H9 (cell line): ENCODE measurements at regions not wholly inside any gene's neighbourhood (a gene's known extent, or its start where the extent isn't known, plus 50 kb on each side); places are given as distances from the start of the nearest gene placed in this dataset.

Experiments
- DNase-seq: peaks from one replicate; pipeline ENCODE4 v3.0.0-alpha.2; 2017
- H2AFZ ChIP-seq: one replicate; pipeline ENCODE4 v1.6.1; 2013; ENCODE audit warnings: mild to moderate bottlenecking, low read length, control low read depth, moderate library complexity
- H2AK5ac ChIP-seq: 2 replicates; pipeline ENCODE4 v1.6.1; 2013; ENCODE audit warnings: low read length, control low read depth, mixed read lengths; ENCODE audit not compliant: insufficient read length
- H2BK120ac ChIP-seq: one replicate; pipeline ENCODE4 v1.6.1; 2013; ENCODE audit warnings: low read depth, mild to moderate bottlenecking, low read length, control low read depth, inconsistent platforms; ENCODE audit not compliant: poor library complexity, severe bottlenecking
- H2BK12ac ChIP-seq: 2 replicates; pipeline ENCODE4 v1.6.1; 2013; ENCODE audit warnings: low read length, control low read depth, mixed read lengths, low read depth; ENCODE audit not compliant: insufficient read length
- H2BK15ac ChIP-seq: 2 replicates; pipeline ENCODE4 v1.6.1; 2013; ENCODE audit warnings: low read depth, low read length, control low read depth
- H2BK20ac ChIP-seq: one replicate; pipeline ENCODE4 v1.6.1; 2013; ENCODE audit warnings: low read depth, mild to moderate bottlenecking, low read length, control low read depth, inconsistent platforms; ENCODE audit not compliant: poor library complexity, severe bottlenecking
- H2BK5ac ChIP-seq: 2 replicates; pipeline ENCODE4 v1.6.1; 2013; ENCODE audit warnings: low read length, control low read depth, mixed read lengths; ENCODE audit not compliant: insufficient read length
- H3K14ac ChIP-seq: 2 replicates; pipeline ENCODE4 v1.6.1; 2013; ENCODE audit warnings: low read length, control low read depth; ENCODE audit not compliant: insufficient read depth
- H3K18ac ChIP-seq: 2 replicates; pipeline ENCODE4 v1.6.1; 2013; ENCODE audit warnings: low read depth, mild to moderate bottlenecking, mixed read lengths, low read length, control low read depth; ENCODE audit not compliant: insufficient read length
- H3K23ac ChIP-seq: 2 replicates; pipeline ENCODE4 v1.6.1; 2013; ENCODE audit warnings: low read length, control low read depth, mixed read lengths, low read depth; ENCODE audit not compliant: insufficient read length
- H3K23me2 ChIP-seq: 2 replicates; pipeline ENCODE4 v1.6.1; 2013; ENCODE audit warnings: low read depth, mild to moderate bottlenecking, mixed read lengths, low read length, control low read depth; ENCODE audit not compliant: insufficient read length, poor library complexity, severe bottlenecking
- H3K27ac ChIP-seq: 2 replicates; pipeline ENCODE4 v1.5.1; 2013; ENCODE audit warnings: low read length, control low read depth, mixed read lengths, low read depth; ENCODE audit not compliant: insufficient read length
- H3K27me3 ChIP-seq: 2 replicates; pipeline ENCODE4 v1.6.1; 2013; ENCODE audit warnings: low read length, control low read depth, inconsistent platforms; ENCODE audit not compliant: insufficient read depth
- H3K4ac ChIP-seq: 2 replicates; pipeline ENCODE4 v1.6.1; 2013; ENCODE audit warnings: low read depth, mild to moderate bottlenecking, control low read depth, inconsistent platforms, low read length, moderate library complexity
- H3K4me1 ChIP-seq: 2 replicates; pipeline ENCODE4 v1.6.1; 2013; ENCODE audit warnings: low read length, control low read depth, inconsistent platforms; ENCODE audit not compliant: insufficient read depth
- H3K4me2 ChIP-seq: 2 replicates; pipeline ENCODE4 v1.6.1; 2013; ENCODE audit warnings: low read length, control low read depth, mixed read lengths; ENCODE audit not compliant: insufficient read length, insufficient read depth
- H3K56ac ChIP-seq: 2 replicates; pipeline ENCODE4 v1.6.1; 2013; ENCODE audit warnings: low read depth, mild to moderate bottlenecking, mixed read lengths, low read length, control low read depth; ENCODE audit not compliant: insufficient read length
- H3K79me1 ChIP-seq: 2 replicates; pipeline ENCODE4 v1.6.1; 2013; ENCODE audit warnings: low read depth, mild to moderate bottlenecking, moderate library complexity, low read length, control low read depth, inconsistent platforms; ENCODE audit not compliant: insufficient read depth, poor library complexity, severe bottlenecking
- H3K79me2 ChIP-seq: 2 replicates; pipeline ENCODE4 v1.6.1; 2013; ENCODE audit warnings: low read length, control low read depth, inconsistent platforms; ENCODE audit not compliant: insufficient read depth
- H3K9ac ChIP-seq: 2 replicates; pipeline ENCODE4 v1.6.1; 2013; ENCODE audit warnings: low read length, control low read depth, mixed read lengths; ENCODE audit not compliant: insufficient read length; ENCODE audit errors: extremely low read depth
- H3K9me3 ChIP-seq: one replicate; pipeline ENCODE4 v1.6.1; 2013; ENCODE audit warnings: low read depth, low read length, inconsistent platforms; ENCODE audit not compliant: control insufficient read depth
- H3T11ph ChIP-seq: one replicate; pipeline ENCODE4 v1.6.1; 2013; ENCODE audit warnings: mild to moderate bottlenecking, low read length, control low read depth, inconsistent platforms
- H4K20me1 ChIP-seq: one replicate; pipeline ENCODE4 v1.6.1; 2013; ENCODE audit not compliant: control insufficient read depth, insufficient read length, insufficient read depth
- H4K5ac ChIP-seq: 2 replicates; pipeline ENCODE4 v1.6.1; 2013; ENCODE audit warnings: low read depth, mild to moderate bottlenecking, mixed read lengths, low read length, control low read depth; ENCODE audit not compliant: insufficient read length
- H4K8ac ChIP-seq: replicated peaks from 2 replicates; pipeline ENCODE4 v1.6.1; 2013; ENCODE audit warnings: low read length, control low read depth, mixed read lengths, low read depth; ENCODE audit not compliant: insufficient read length
- H4K91ac ChIP-seq: 2 replicates; pipeline ENCODE4 v1.6.1; 2013; ENCODE audit warnings: low read depth, mild to moderate bottlenecking, moderate library complexity, mixed read lengths, low read length, control low read depth; ENCODE audit not compliant: insufficient read length
- H3K27ac Mint-ChIP-seq, 3 experiments: 2 replicates in 2 of 3; 3 replicates in 1 of 3; pipeline ENCODE4 v1.8.0; 2020 to 2021; ENCODE audit warnings: mixed read lengths in 3 of 3, mild to moderate bottlenecking in 1 of 3, moderate library complexity in 1 of 3
- H3K27me3 Mint-ChIP-seq: 2 replicates; pipeline ENCODE4 v1.8.0; 2021; ENCODE audit warnings: low read depth, mild to moderate bottlenecking, moderate library complexity, mixed read lengths
- H3K36me3 Mint-ChIP-seq, 3 experiments: 2 replicates in 2 of 3; 3 replicates in 1 of 3; pipeline ENCODE4 v1.8.0; 2020 to 2021; ENCODE audit warnings: low read depth in 3 of 3, mixed read lengths in 3 of 3; ENCODE audit not compliant: insufficient read depth in 1 of 3
- H3K4me1 Mint-ChIP-seq, 2 experiments: 2 replicates each; pipeline ENCODE4 v1.8.0; 2020; ENCODE audit warnings: mixed read lengths in 2 of 2
- H3K4me3 Mint-ChIP-seq, 2 experiments: 2 replicates in 1 of 2; 3 replicates in 1 of 2; pipeline ENCODE4 v1.8.0; 2020 to 2021; ENCODE audit warnings: mild to moderate bottlenecking in 2 of 2, mixed read lengths in 2 of 2, moderate library complexity in 1 of 2
- H3K9me3 Mint-ChIP-seq, 2 experiments: 2 replicates in 1 of 2; 3 replicates in 1 of 2; pipeline ENCODE4 v1.8.0; 2020; ENCODE audit warnings: mild to moderate bottlenecking in 2 of 2, mixed read lengths in 2 of 2, moderate library complexity in 1 of 2
- WGBS: extraction: QIAGEN DNeasy Blood & Tissue Kit; methylation state at CpG from one replicate; pipeline ENCODE4 v1.1.7; 2013; ENCODE audit warnings: missing lambda C conversion rate, low lambda C conversion rate, mixed read lengths; ENCODE audit not compliant: insufficient read length; ENCODE audit errors: extremely low coverage; 5-methylcytosine and 5-hydroxymethylcytosine counted together
- TF ChIP-seq, protein P1 (sequence below): fragments of 200-600 bp; sonication (generic); conservative IDR thresholded peaks from 3 replicates; pipeline ENCODE4 v1.8.0; 2021; ENCODE audit warnings: antibody characterized with exemption, mild to moderate bottlenecking

DNA sequence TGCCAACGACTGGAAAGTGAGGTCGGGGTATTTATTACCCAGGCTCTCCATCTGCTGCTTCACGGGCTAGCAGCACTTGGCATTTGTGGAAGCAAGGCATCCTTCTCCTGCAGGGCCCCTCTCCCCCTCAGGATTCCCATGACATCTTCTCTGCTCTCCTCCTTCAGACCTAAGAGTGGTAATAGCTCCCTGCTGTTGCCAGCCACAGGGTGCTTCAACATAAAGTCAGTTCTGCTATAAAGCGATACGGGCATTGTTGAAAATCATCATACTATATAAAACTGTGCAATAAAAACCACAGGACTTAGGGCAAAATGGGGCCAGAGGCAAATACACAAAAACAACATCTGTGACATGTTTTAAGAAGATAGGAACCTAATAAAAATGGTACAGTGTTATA lies 391.8 kb upstream of the ADAMTS9 start:
- no peak overlapping the region for H4K91ac ChIP-seq
- no peak overlapping the region for H3K4me3 Mint-ChIP-seq
- no peak overlapping the region for H3K18ac ChIP-seq
- no peak overlapping the region for H2BK5ac ChIP-seq
- no peak overlapping the region for H3T11ph ChIP-seq
- H4K5ac ChIP-seq = no peak overlapping the region
- no peak overlapping the region for H3K27ac ChIP-seq
- no peak overlapping the region for H3K14ac ChIP-seq
- DNase-seq = no peak
- peaks cover 24% of the 10 kb centered on the region for H3K27me3 Mint-ChIP-seq
- H3K27ac Mint-ChIP-seq = peak overlapping the region in 1 of 3 experiments; percentile 45; a peak in 1 of 7 replicates
- H3K23me2 ChIP-seq = no peaks in the 10 kb centered on the region
- no peak overlapping the region for H2BK15ac ChIP-seq
- no peak overlapping the region for H3K56ac ChIP-seq
- no peak overlapping the region for H3K23ac ChIP-seq
- no peaks in the 10 kb centered on the region for H3K9me3 ChIP-seq
- H3K79me1 ChIP-seq = no peaks in the 10 kb centered on the region
- H3K4ac ChIP-seq = no peak overlapping the region
- H3K4me1 ChIP-seq = peaks cover 3% of the 10 kb centered on the region; the same call in 1 of the 2 replicates
- H2AK5ac ChIP-seq = no peak overlapping the region
- no peak overlapping the region for H2BK120ac ChIP-seq
- WGBS = no CpG with 5 or more reads among the region's 5 CpGs
- TF ChIP-seq, protein P1, sequence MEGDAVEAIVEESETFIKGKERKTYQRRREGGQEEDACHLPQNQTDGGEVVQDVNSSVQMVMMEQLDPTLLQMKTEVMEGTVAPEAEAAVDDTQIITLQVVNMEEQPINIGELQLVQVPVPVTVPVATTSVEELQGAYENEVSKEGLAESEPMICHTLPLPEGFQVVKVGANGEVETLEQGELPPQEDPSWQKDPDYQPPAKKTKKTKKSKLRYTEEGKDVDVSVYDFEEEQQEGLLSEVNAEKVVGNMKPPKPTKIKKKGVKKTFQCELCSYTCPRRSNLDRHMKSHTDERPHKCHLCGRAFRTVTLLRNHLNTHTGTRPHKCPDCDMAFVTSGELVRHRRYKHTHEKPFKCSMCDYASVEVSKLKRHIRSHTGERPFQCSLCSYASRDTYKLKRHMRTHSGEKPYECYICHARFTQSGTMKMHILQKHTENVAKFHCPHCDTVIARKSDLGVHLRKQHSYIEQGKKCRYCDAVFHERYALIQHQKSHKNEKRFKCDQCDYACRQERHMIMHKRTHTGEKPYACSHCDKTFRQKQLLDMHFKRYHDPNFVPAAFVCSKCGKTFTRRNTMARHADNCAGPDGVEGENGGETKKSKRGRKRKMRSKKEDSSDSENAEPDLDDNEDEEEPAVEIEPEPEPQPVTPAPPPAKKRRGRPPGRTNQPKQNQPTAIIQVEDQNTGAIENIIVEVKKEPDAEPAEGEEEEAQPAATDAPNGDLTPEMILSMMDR = no peak
- H3K79me2 ChIP-seq = no peaks in the 10 kb centered on the region
- H3K4me1 Mint-ChIP-seq = peaks cover 11 to 19% of the 10 kb centered on the region in 2 experiments
- H3K4me2 ChIP-seq = no peak overlapping the region
- H3K27me3 ChIP-seq = no peaks in the 10 kb centered on the region
- H3K9ac ChIP-seq = no peak overlapping the region
- H4K20me1 ChIP-seq = no peaks in the 10 kb centered on the region
- no peak overlapping the region for H2BK20ac ChIP-seq
- no peak overlapping the region for H4K8ac ChIP-seq
- H2AFZ ChIP-seq = no peak overlapping the region
- H3K36me3 Mint-ChIP-seq = no peaks in the 10 kb centered on the region
- peaks cover 6 to 10% of the 10 kb centered on the region in 2 experiments; a peak in 3 of 5 replicates for H3K9me3 Mint-ChIP-seq
- H2BK12ac ChIP-seq = no peak overlapping the region
